Fibroblast of villous mesenchyme (primary cell): ENCODE measurements at regions not wholly inside any gene's neighbourhood (a gene's known extent, or its start where the extent isn't known, plus 50 kb on each side); places are given as distances from the start of the nearest gene placed in this dataset.
"Not testable (repeated sequence)": the region's sequence is repeated elsewhere in the genome, so short reads cannot be mapped to it uniquely, and the experiment has no call there.

Experiments used
- DNase-seq: peaks from one replicate; pipeline ENCODE4 v3.0.0-alpha.2; 2010; ENCODE audit warnings: low read depth
- H3K4me3 ChIP-seq: 2 replicates; pipeline ENCODE4 v1.5.1; 2011; ENCODE audit warnings: low read depth, mild to moderate bottlenecking, low read length
- CTCF ChIP-seq: IDR thresholded peaks from 2 replicates; pipeline ENCODE4 v1.5.1; 2012; ENCODE audit warnings: low read depth, mild to moderate bottlenecking, low read length; ENCODE audit not compliant: insufficient read depth

DNA sequence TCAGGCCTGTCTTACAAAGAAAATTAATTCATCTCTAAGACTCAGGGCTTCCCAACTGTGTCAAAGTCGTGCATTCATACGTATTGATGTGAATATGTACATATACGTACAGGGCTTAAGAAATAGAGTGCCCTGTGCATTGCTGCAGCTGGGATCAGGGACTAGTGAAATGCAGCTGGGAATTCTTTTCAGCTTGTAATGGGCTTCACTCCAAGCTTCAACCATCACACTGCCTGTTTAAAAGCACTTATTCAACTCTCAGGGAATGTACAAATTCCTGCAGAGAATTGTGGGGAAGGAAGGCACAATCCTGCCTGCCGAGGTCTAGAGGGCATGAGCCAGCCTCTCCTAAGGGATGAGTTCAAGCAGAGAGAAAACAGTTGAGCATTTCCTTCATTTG is 59.6 kb upstream of the MAN2A1 start:
- DNase-seq, result no peak
- H3K4me3 ChIP-seq, result no peak overlapping the region
- no peak for TF ChIP-seq CTCF

GRCh38 chr5:109628591-109628990 is 61.1 kb upstream of the MAN2A1 start:
- no peak for TF ChIP-seq CTCF
- DNase-seq, result no peak
- no peak overlapping the region for H3K4me3 ChIP-seq

- not testable (repeated sequence) for H3K4me3 ChIP-seq, DNase-seq
These were observed 68.5 kb upstream of the MAN2A1 start for GRCh38 chr5:109621266-109621665.

- H3K4me3 ChIP-seq, result no peak overlapping the region
- no peak for DNase-seq
- no peak for TF ChIP-seq CTCF
These were observed 69.1 kb upstream of the MAN2A1 start for GRCh38 chr5:109620651-109621050.

DNA sequence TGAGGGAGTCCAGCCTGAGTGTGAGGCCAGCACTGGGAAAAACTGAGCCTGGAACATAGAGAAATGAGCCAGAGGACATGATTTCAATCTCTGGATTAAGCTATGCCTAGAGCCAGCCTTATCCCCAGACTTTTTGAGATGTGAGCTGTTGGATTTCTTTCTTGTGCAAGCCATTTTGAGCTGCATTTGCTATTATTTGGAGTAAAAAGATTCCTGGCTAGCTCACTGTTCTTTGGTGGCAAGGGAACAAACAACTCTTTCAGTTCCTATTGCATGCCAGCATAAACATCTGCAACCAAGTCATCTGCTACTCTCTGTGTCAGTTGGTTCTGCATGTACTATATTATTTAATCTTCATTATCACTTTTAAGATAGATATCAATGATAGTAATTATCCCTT is 70.1 kb upstream of the MAN2A1 start:
- no peak for TF ChIP-seq CTCF
- DNase-seq, result no peak
- H3K4me3 ChIP-seq, result no peak overlapping the region

DNA sequence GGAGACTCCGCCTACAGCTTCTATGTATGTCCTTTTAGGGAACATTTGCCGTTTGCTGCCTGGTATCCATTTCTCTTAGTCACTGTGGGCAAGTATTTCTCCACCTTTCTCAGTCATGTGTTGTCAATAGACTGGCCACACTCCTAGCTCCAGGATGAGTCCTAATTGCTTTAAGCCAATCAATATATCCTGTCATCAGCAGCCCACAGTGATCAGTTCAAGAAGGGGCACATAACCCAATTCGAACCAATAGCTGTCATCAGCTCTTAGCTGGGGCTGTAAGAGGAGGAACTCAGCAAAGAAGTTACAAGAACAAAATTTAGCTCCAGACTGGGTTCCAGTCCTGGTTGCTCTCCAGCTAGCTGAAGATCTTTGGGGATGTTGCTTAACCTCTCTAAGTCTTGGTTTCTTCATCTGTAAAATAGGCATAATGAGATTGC is 70.7 kb upstream of the MAN2A1 start:
- no peak for TF ChIP-seq CTCF
- H3K4me3 ChIP-seq, result no peak overlapping the region
- DNase-seq, result no peak

DNA sequence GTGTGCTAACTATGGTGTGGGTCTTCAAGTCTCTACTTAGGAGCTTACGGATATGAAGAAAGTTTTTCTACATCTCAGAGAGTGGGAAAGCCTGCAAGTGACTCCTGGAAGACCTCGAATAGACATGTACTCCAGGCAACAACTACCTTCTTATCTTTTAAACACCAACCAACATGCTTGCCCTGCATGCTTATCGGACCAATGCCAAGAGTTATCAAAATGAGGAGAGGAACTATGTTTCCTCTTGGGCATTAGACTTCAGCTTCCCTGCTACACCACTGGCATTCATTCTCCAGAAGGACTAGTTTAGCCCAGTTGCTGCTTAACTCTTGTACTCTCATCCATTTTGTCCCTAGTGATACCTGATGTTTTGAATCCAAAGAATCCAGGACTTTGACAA is 74.7 kb upstream of the MAN2A1 start:
- no peak for DNase-seq
- H3K4me3 ChIP-seq, result no peak overlapping the region
- TF ChIP-seq CTCF, result no peak
